A549 (cell line): ENCODE measurements at regions not wholly inside any gene's neighbourhood (a gene's known extent, or its start where the extent isn't known, plus 50 kb on each side); places are given as distances from the start of the nearest gene placed in this dataset.

Source experiments
- ATAC-seq, 2 experiments: fragments of 200-7000 bp in 1 of 2; fragments of >200 bp in 1 of 2; cut with Nextera tagmentation in 1 of 2; cut with Tn5 transposase in 1 of 2; 3 replicates each; pipeline versions ENCODE4 v1.8.0 to v1.9.1; 2018 to 2020; ENCODE audit warnings: mild to moderate bottlenecking in 1 of 2, moderate library complexity in 1 of 2
- CTCF ChIA-PET: fragments of 300-600 bp; sonication (Branson Sonifier 250); formaldehyde crosslinking; extraction: SDS; loops from one replicate; lab custom pipeline; 2021; ENCODE audit warnings: antibody characterized with exemption, inconsistent platforms; lab: Yijun Ruan, JAX
- POLR2A ChIA-PET: fragments of 350-600 bp; formaldehyde crosslinking; extraction: SDS; loops from one replicate; lab custom pipeline; 2021; ENCODE audit warnings: antibody characterized with exemption, inconsistent platforms; lab: Yijun Ruan, JAX
- DNase-seq, 2 experiments: peaks; one replicate each; pipeline versions ENCODE4 v3.0.0 to v3.0.0-alpha.2; 2011 to 2016; ENCODE audit warnings: low read depth in 1 of 2, low spot score in 1 of 2
- FAIRE-seq: peaks from 2 replicates; lab custom pipeline; 2011; peaks lifted over from hg19 to GRCh38; lab: Jason Lieb, UNC
- H3K27ac ChIP-seq, 2 experiments: fragments of >200 bp; sonication (Bioruptor Twin); formaldehyde crosslinking; 3 replicates each; pipeline ENCODE4 v1.5.1; 2016 to 2017
- H3K4me1 ChIP-seq: fragments of >200 bp; sonication (Bioruptor Twin); formaldehyde crosslinking; 3 replicates; pipeline ENCODE4 v1.6.1; 2016
- H3K4me2 ChIP-seq: fragments of >200 bp; sonication (Bioruptor Twin); formaldehyde crosslinking; 3 replicates; pipeline ENCODE4 v1.6.1; 2016
- H3K4me3 ChIP-seq: fragments of >200 bp; sonication (Bioruptor Twin); formaldehyde crosslinking; 3 replicates; pipeline ENCODE4 v1.5.1; 2016
- H3K9me3 ChIP-seq: fragments of >200 bp; sonication (Bioruptor Twin); formaldehyde crosslinking; 3 replicates; pipeline ENCODE4 v1.6.1; 2016
- CBX2 ChIP-seq: fragments of 200-600 bp; sonication (generic); IDR thresholded peaks from 2 replicates; pipeline ENCODE4 v1.6.1; 2016; ENCODE audit warnings: low read depth, mild to moderate bottlenecking, borderline replicate concordance
- EHMT2 ChIP-seq: fragments of 200-600 bp; sonication (generic); IDR thresholded peaks from 2 replicates; pipeline ENCODE4 v1.6.1; 2016; ENCODE audit warnings: antibody characterized with exemption, low read depth, mild to moderate bottlenecking, moderate library complexity
- ELK1 ChIP-seq: fragments of 150-350 bp; IDR thresholded peaks from 2 replicates; pipeline ENCODE4 v1.6.1; 2014; ENCODE audit warnings: low read depth, mild to moderate bottlenecking, low read length
- EP300 ChIP-seq, 2 experiments: fragments of >200 bp; sonication (Bioruptor Twin); formaldehyde crosslinking; IDR thresholded peaks; 2 replicates in 1 of 2; 3 replicates in 1 of 2; pipeline ENCODE4 v1.6.1; 2016 to 2017
- FOSB ChIP-seq: fragments of 250-450 bp; sonication (Bioruptor Pico); IDR thresholded peaks from 2 replicates; pipeline ENCODE4 v1.5.0; 2020; ENCODE audit warnings: mild to moderate bottlenecking, moderate library complexity
- GATA3 ChIP-seq: IDR thresholded peaks from 2 replicates; pipeline ENCODE4 v1.6.1; 2012; ENCODE audit warnings: borderline replicate concordance
- HES2 ChIP-seq: fragments of >200 bp; sonication (Bioruptor Twin); formaldehyde crosslinking; IDR thresholded peaks from 2 replicates; pipeline ENCODE4 v1.6.1; 2016
- HMGXB4 ChIP-seq: fragments of 250-450 bp; sonication (Bioruptor Pico); IDR thresholded peaks from 2 replicates; pipeline ENCODE4 v1.5.0; 2021; ENCODE audit warnings: mild to moderate bottlenecking, moderate library complexity, borderline replicate concordance
- HOXB13 ChIP-seq: fragments of 250-450 bp; sonication (Bioruptor Pico); IDR thresholded peaks from 2 replicates; pipeline ENCODE4 v1.5.0; 2020; ENCODE audit warnings: low read depth, mild to moderate bottlenecking, moderate library complexity
- HOXB5 ChIP-seq: fragments of 250-450 bp; sonication (Bioruptor Pico); IDR thresholded peaks from 2 replicates; pipeline ENCODE4 v1.5.0; 2020; ENCODE audit warnings: mild to moderate bottlenecking, moderate library complexity
- JUN ChIP-seq, 2 experiments: fragments of >200 bp; sonication (Bioruptor Twin); formaldehyde crosslinking; IDR thresholded peaks; 2 replicates in 1 of 2; 3 replicates in 1 of 2; pipeline ENCODE4 v1.6.1; 2016 to 2017
- KDM1A ChIP-seq: fragments of 200-600 bp; sonication (generic); IDR thresholded peaks from 2 replicates; pipeline ENCODE4 v1.6.1; 2016; ENCODE audit warnings: low read depth, mild to moderate bottlenecking
- MAX ChIP-seq: IDR thresholded peaks from 2 replicates; pipeline ENCODE4 v1.6.1; 2012
- MAZ ChIP-seq: fragments of 150-350 bp; IDR thresholded peaks from 2 replicates; pipeline ENCODE4 v1.6.1; 2014; ENCODE audit warnings: antibody characterized with exemption, low read depth, low read length, borderline replicate concordance
- MYC ChIP-seq: IDR thresholded peaks from 2 replicates; pipeline ENCODE4 v1.6.1; 2012; ENCODE audit warnings: mild to moderate bottlenecking, inconsistent platforms, low read length, improper control_type of control experiment, borderline replicate concordance
- PHF8 ChIP-seq: fragments of 200-600 bp; sonication (generic); IDR thresholded peaks from 2 replicates; pipeline ENCODE4 v1.6.1; 2016; ENCODE audit warnings: low read depth, mild to moderate bottlenecking, antibody characterized with exemption, moderate library complexity, borderline replicate concordance
- POLR2A ChIP-seq: IDR thresholded peaks from 2 replicates; pipeline ENCODE4 v1.6.1; 2012; ENCODE audit warnings: mild to moderate bottlenecking, low read length
- RAD21 ChIP-seq, 2 experiments: fragments of >200 bp in 1 of 2; sonication (Bioruptor Twin) in 1 of 2; formaldehyde crosslinking in 1 of 2; IDR thresholded peaks in 1 of 2; conservative IDR thresholded peaks in 1 of 2; 2 replicates in 1 of 2; 3 replicates in 1 of 2; pipeline ENCODE4 v1.6.1; 2012 to 2018; ENCODE audit warnings: inconsistent platforms in 1 of 2
- RFX5 ChIP-seq: fragments of 450-650 bp; IDR thresholded peaks from 2 replicates; pipeline ENCODE4 v1.7.1; 2014; ENCODE audit warnings: antibody characterized with exemption, mild to moderate bottlenecking, moderate library complexity
- RNF2 ChIP-seq: fragments of 200-600 bp; sonication (generic); IDR thresholded peaks from 2 replicates; pipeline ENCODE4 v1.6.1; 2016; ENCODE audit warnings: low read depth, mild to moderate bottlenecking, antibody characterized with exemption, moderate library complexity, borderline replicate concordance
- TFCP2L1 ChIP-seq: fragments of 250-450 bp; sonication (Bioruptor Pico); IDR thresholded peaks from 2 replicates; pipeline ENCODE4 v1.5.0; 2021; ENCODE audit warnings: mild to moderate bottlenecking
- ZC3H11A ChIP-seq: fragments of 450-650 bp; IDR thresholded peaks from 2 replicates; pipeline ENCODE4 v1.6.1; 2014; ENCODE audit warnings: antibody characterized with exemption, mild to moderate bottlenecking
- ZFP36 ChIP-seq: fragments of 450-650 bp; IDR thresholded peaks from 2 replicates; pipeline ENCODE4 v1.6.1; 2014; ENCODE audit warnings: borderline replicate concordance; ENCODE audit not compliant: partially characterized antibody
- ZSCAN20 ChIP-seq: fragments of 250-450 bp; sonication (Bioruptor Pico); IDR thresholded peaks from 2 replicates; pipeline ENCODE4 v1.8.0; 2022; ENCODE audit warnings: mild to moderate bottlenecking, moderate library complexity
- WGBS: methylation state at CpG from one replicate; pipeline ENCODE4 v1.1.6; 2017; ENCODE audit errors: missing lambda C conversion rate; 5-methylcytosine and 5-hydroxymethylcytosine counted together

- 1% methylated on average over 2 of the region's 2 CpGs for WGBS
- POLR2A ChIA-PET: no interaction called here
- Histone ChIP-seq H3K27ac (no peak overlapping the region), H3K4me2 (no peak overlapping the region), H3K4me1 (no peaks in the 10 kb centered on the region), H3K9me3 (no peaks in the 10 kb centered on the region), H3K4me3 (no peak overlapping the region)
- ATAC-seq (no peak), DNase-seq (no peak), FAIRE-seq (no peak)
- CTCF ChIA-PET: no interaction called here
- TF ChIP-seq KDM1A (no peak), HOXB13 (no peak), HOXB5 (CRISPR knock-in tag) (no peak)
Measured at GRCh38 chr5:164799391-164799790, 1294.0 kb downstream of the MAT2B start.

GRCh38 chr5:164801910-164802309, 1296.5 kb downstream of the MAT2B start:
- ChIA-PET CTCF (no interaction called here), POLR2A (no interaction called here)
- Histone ChIP-seq H3K4me2 (no peak overlapping the region), H3K4me3 (no peak overlapping the region), H3K9me3 (no peaks in the 10 kb centered on the region), H3K27ac (no peak overlapping the region), H3K4me1 (no peaks in the 10 kb centered on the region)
- WGBS: 0% methylated on average over 4 of the region's 4 CpGs
- DNase-seq (no peak), FAIRE-seq (no peak), ATAC-seq (no peak)
- TF ChIP-seq RNF2 (no peak), ZFP36 (peak; percentile 74)

- H3K9me3 ChIP-seq: no peaks in the 10 kb centered on the region
- TF ChIP-seq GATA3 (no peak), EHMT2 (no peak), EP300 (IDR thresholded peaks at IDR 0.05) (no peak), ELK1 (no peak), ZSCAN20 (no peak), ZFP36 (no peak)
- TF ChIP-seq, all 56 proteins: peak for 0
- no peak overlapping the region for H3K4me2 ChIP-seq
- ChIA-PET CTCF (no interaction called here), POLR2A (no interaction called here)
- no peak for ATAC-seq
- no peak for DNase-seq
- FAIRE-seq: no peak
- no peaks in the 10 kb centered on the region for H3K4me1 ChIP-seq
- H3K27ac ChIP-seq: no peak overlapping the region
- H3K4me3 ChIP-seq: no peak overlapping the region
Measured at GRCh38 chr5:164809821-164810220, 1304.4 kb downstream of the MAT2B start.

GRCh38 chr5:164818445-164818844, 1313.0 kb downstream of the MAT2B start:
- POLR2A ChIA-PET: no interaction called here
- 5% methylated on average over 1 of the region's 1 CpG for WGBS

More at GRCh38 chr5:164818445-164818844, 1313.0 kb downstream of the MAT2B start:
- Histone ChIP-seq H3K27ac (no peak overlapping the region), H3K4me2 (no peak overlapping the region), H3K4me3 (no peak overlapping the region), H3K9me3 (no peaks in the 10 kb centered on the region; the same call in 2 of the 3 replicates), H3K4me1 (no peaks in the 10 kb centered on the region)
- TF ChIP-seq MAZ (no peak), ZSCAN20 (no peak), MAX (no peak), TFCP2L1 (CRISPR knock-in tag) (no peak), RAD21 (conservative IDR thresholded peaks at IDR 0.05 in 1 of 2, IDR thresholded peaks at IDR 0.05 in 1 of 2) (no peak), EP300 (IDR thresholded peaks at IDR 0.05) (no peak), FOSB (CRISPR knock-in tag) (no peak), HES2 (no peak), HMGXB4 (no peak), CBX2 (no peak), JUN (IDR thresholded peaks at IDR 0.05) (no peak), MYC (no peak), PHF8 (no peak), POLR2A (no peak), ZC3H11A (no peak), RFX5 (no peak)
- CTCF ChIA-PET: no interaction called here
- DNase-seq: no peak
- no peak for FAIRE-seq
- ATAC-seq: no peak
